Parathyroid adenoma (tissue), 2 donors: ENCODE measurements at regions not wholly inside any gene's neighbourhood (a gene's known extent, or its start where the extent isn't known, plus 50 kb on each side); places are given as distances from the start of the nearest gene placed in this dataset.

Experiments used
- H2AFZ ChIP-seq: fragments of 300-600 bp; sonication (generic); one replicate; pipeline ENCODE4 v1.7.0; 2017; ENCODE audit warnings: antibody characterized with exemption, mild to moderate bottlenecking
- H3K27ac ChIP-seq: fragments of 300-600 bp; sonication (generic); one replicate; pipeline ENCODE4 v1.7.0; 2017
- H3K27me3 ChIP-seq: fragments of 300-600 bp; sonication (generic); one replicate; pipeline ENCODE4 v1.7.0; 2017; ENCODE audit warnings: low read length; ENCODE audit not compliant: control insufficient read depth, insufficient read depth
- H3K36me3 ChIP-seq: fragments of 300-600 bp; sonication (generic); one replicate; pipeline ENCODE4 v1.7.0; 2017; ENCODE audit warnings: low read length; ENCODE audit not compliant: control insufficient read depth, insufficient read depth
- H3K4me1 ChIP-seq: fragments of 300-600 bp; sonication (generic); one replicate; pipeline ENCODE4 v1.7.0; 2017; ENCODE audit warnings: control low read depth
- H3K4me2 ChIP-seq: fragments of 300-600 bp; sonication (generic); one replicate; pipeline ENCODE4 v1.7.0; 2017; ENCODE audit warnings: low read length
- H3K4me3 ChIP-seq: fragments of 300-600 bp; sonication (generic); one replicate; pipeline ENCODE4 v1.7.0; 2017; ENCODE audit warnings: low read depth, low read length
- H3K79me2 ChIP-seq: fragments of 300-600 bp; sonication (generic); one replicate; pipeline ENCODE4 v1.7.0; 2017; ENCODE audit warnings: control low read depth
- H3K9ac ChIP-seq: fragments of 300-600 bp; sonication (generic); one replicate; pipeline ENCODE4 v1.7.0; 2017; ENCODE audit warnings: mild to moderate bottlenecking
- H3K9me3 ChIP-seq: fragments of 300-600 bp; sonication (generic); one replicate; pipeline ENCODE4 v1.7.0; 2017; ENCODE audit warnings: low read length; ENCODE audit not compliant: control insufficient read depth
- CTCF ChIP-seq: fragments of 300-600 bp; sonication (generic); IDR thresholded peaks from one replicate; pipeline ENCODE4 v1.7.0; 2017; ENCODE audit warnings: antibody characterized with exemption, mild to moderate bottlenecking
- donor health status: primary hyperparathyroidism.

GRCh38 chr6:148602136-148602535 is 144.7 kb upstream of the UST start:
- Histone ChIP-seq H3K27me3 (no peaks in the 10 kb centered on the region), H3K4me3 (no peak overlapping the region), H3K4me2 (no peak overlapping the region), H3K4me1 (peaks cover 11% of the 10 kb centered on the region), H3K36me3 (no peaks in the 10 kb centered on the region), H3K27ac (no peak overlapping the region), H3K79me2 (no peaks in the 10 kb centered on the region), H3K9me3 (no peaks in the 10 kb centered on the region), H2AFZ (no peak overlapping the region), H3K9ac (no peak overlapping the region)
- no peak for TF ChIP-seq CTCF

- Histone ChIP-seq H3K9ac (no peak overlapping the region), H3K79me2 (no peaks in the 10 kb centered on the region), H3K4me3 (no peak overlapping the region), H3K36me3 (no peaks in the 10 kb centered on the region), H2AFZ (no peak overlapping the region), H3K4me1 (no peaks in the 10 kb centered on the region), H3K27me3 (no peaks in the 10 kb centered on the region), H3K9me3 (no peaks in the 10 kb centered on the region), H3K27ac (no peak overlapping the region), H3K4me2 (no peak overlapping the region)
- TF ChIP-seq CTCF = peak; percentile 50
Measured at GRCh38 chr6:148608199-148608951, 138.5 kb upstream of the UST start.

GRCh38 chr6:148611213-148611612 is 135.6 kb upstream of the UST start:
- no peak for TF ChIP-seq CTCF

GRCh38 chr6:148612043-148612442 is 134.8 kb upstream of the UST start:
- H3K27me3 ChIP-seq = no peaks in the 10 kb centered on the region
- H3K27ac ChIP-seq = no peak overlapping the region
- H3K79me2 ChIP-seq = no peaks in the 10 kb centered on the region
- H3K4me3 ChIP-seq = no peak overlapping the region
- TF ChIP-seq CTCF = no peak
- H3K4me2 ChIP-seq = no peak overlapping the region
- no peaks in the 10 kb centered on the region for H3K4me1 ChIP-seq
- no peak overlapping the region for H3K9ac ChIP-seq
- H3K9me3 ChIP-seq = no peaks in the 10 kb centered on the region
- no peak overlapping the region for H2AFZ ChIP-seq
- H3K36me3 ChIP-seq = no peaks in the 10 kb centered on the region

More at GRCh38 chr6:148611213-148611612, 135.6 kb upstream of the UST start:
- H3K4me3 ChIP-seq = no peak overlapping the region
- H3K9me3 ChIP-seq = no peaks in the 10 kb centered on the region
- H3K36me3 ChIP-seq = no peaks in the 10 kb centered on the region
- H3K27ac ChIP-seq = no peak overlapping the region
- no peak overlapping the region for H3K9ac ChIP-seq
- peak overlapping the region; percentile 28 for H2AFZ ChIP-seq
- no peak overlapping the region for H3K4me2 ChIP-seq
- no peaks in the 10 kb centered on the region for H3K4me1 ChIP-seq
- no peaks in the 10 kb centered on the region for H3K79me2 ChIP-seq
- no peaks in the 10 kb centered on the region for H3K27me3 ChIP-seq

- Histone ChIP-seq H3K4me2 (no peak overlapping the region), H3K27me3 (no peaks in the 10 kb centered on the region), H3K27ac (no peak overlapping the region), H3K79me2 (no peaks in the 10 kb centered on the region), H3K9me3 (no peaks in the 10 kb centered on the region), H3K4me3 (no peak overlapping the region), H3K4me1 (peaks cover 3% of the 10 kb centered on the region), H2AFZ (no peak overlapping the region), H3K9ac (no peak overlapping the region), H3K36me3 (no peaks in the 10 kb centered on the region)
- TF ChIP-seq CTCF = no peak
Measured at GRCh38 chr6:148614602-148615001, 132.2 kb upstream of the UST start.
